Lung (tissue), 11 donors: ENCODE measurements at regions not wholly inside any gene's neighbourhood (a gene's known extent, or its start where the extent isn't known, plus 50 kb on each side); places are given as distances from the start of the nearest gene placed in this dataset.

Experiments used
- ATAC-seq: fragments of 200-7000 bp; cut with Tn5 transposase; one replicate; pipeline ENCODE4 v1.9.1; 2020; ENCODE audit warnings: moderate number of reproducible peaks; ENCODE audit not compliant: insufficient read depth, low FRiP score
- DNase-seq, 3 donors: peaks; one replicate each; pipeline ENCODE4 v3.0.0-alpha.2; 2013 to 2017
- H3K27ac ChIP-seq, 2 donors: one replicate each; pipeline ENCODE4 v1.5.1; 2013; ENCODE audit warnings: mild to moderate bottlenecking in 2 of 2, moderate library complexity in 2 of 2, control low read depth in 1 of 2, inconsistent platforms in 1 of 2, low read depth in 1 of 2, low read length in 1 of 2
- H3K27me3 ChIP-seq, 3 donors: one replicate each; pipeline ENCODE4 v1.5.1; 2013; ENCODE audit warnings: low read length in 2 of 3; ENCODE audit not compliant: control insufficient read depth in 3 of 3, insufficient read depth in 3 of 3
- H3K36me3 ChIP-seq, 4 donors: one replicate each; pipeline ENCODE4 v1.5.1; 2013; ENCODE audit warnings: low read length in 4 of 4, mild to moderate bottlenecking in 1 of 4, moderate library complexity in 1 of 4; ENCODE audit not compliant: control insufficient read depth in 4 of 4, insufficient read depth in 4 of 4
- H3K4me1 ChIP-seq, 5 donors: one replicate each; pipeline ENCODE4 v1.5.1; 2013; ENCODE audit warnings: low read length in 5 of 5, mild to moderate bottlenecking in 2 of 5, moderate library complexity in 1 of 5; ENCODE audit not compliant: control insufficient read depth in 5 of 5, insufficient read depth in 5 of 5
- H3K4me3 ChIP-seq: one replicate; pipeline ENCODE4 v1.5.1; 2013; ENCODE audit warnings: mild to moderate bottlenecking, control low read depth, moderate library complexity
- H3K9ac ChIP-seq, 2 donors: one replicate each; pipeline ENCODE4 v1.5.1; 2013; ENCODE audit warnings: low read length in 2 of 2, control low read depth in 1 of 2; ENCODE audit not compliant: insufficient read depth in 1 of 2
- H3K9me3 ChIP-seq, 4 donors: one replicate each; pipeline ENCODE4 v1.5.1; 2013; ENCODE audit warnings: low read length in 3 of 4, mild to moderate bottlenecking in 1 of 4, moderate library complexity in 1 of 4; ENCODE audit not compliant: control insufficient read depth in 4 of 4, insufficient read depth in 3 of 4
- WGBS, 2 donors: extraction: QIAGEN DNeasy Blood & Tissue Kit; methylation state at CpG; one replicate each; pipeline ENCODE4 v1.1.7; 2013; 5-methylcytosine and 5-hydroxymethylcytosine counted together
- TF ChIP-seq, protein P1 (sequence below): IDR thresholded peaks from 2 replicates; pipeline ENCODE4 v1.5.1; 2012; ENCODE audit warnings: mild to moderate bottlenecking; ENCODE audit errors: control extremely low read depth, extremely low read depth
- donor health status: control.
- donor health status: control.
- donor health status: Bipolar disorder and iron deficiency.
- donor health status: healthy.
- donor health status: DM: yes; HTN: yes; CAD: no.

DNA sequence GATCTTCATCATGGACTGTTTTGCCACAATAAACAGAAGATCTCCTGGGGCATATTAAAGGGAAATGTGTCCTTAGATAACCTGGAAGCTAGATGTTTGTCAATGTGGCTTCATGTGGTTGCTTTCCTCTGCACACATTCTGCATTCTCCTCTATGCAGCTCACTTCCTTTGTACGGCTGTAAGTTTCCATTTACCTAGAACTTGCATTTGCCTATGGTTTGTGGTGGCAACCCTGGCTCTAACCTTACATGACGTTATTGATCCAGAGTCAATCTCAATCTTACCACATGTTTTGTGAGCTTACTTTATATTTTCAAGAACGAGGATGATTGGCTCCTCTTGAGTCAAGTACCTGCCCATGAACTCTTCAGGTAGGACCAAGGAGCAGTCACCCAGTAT, 863.1 kb downstream of the MAFB start:
- TF ChIP-seq, protein P1, sequence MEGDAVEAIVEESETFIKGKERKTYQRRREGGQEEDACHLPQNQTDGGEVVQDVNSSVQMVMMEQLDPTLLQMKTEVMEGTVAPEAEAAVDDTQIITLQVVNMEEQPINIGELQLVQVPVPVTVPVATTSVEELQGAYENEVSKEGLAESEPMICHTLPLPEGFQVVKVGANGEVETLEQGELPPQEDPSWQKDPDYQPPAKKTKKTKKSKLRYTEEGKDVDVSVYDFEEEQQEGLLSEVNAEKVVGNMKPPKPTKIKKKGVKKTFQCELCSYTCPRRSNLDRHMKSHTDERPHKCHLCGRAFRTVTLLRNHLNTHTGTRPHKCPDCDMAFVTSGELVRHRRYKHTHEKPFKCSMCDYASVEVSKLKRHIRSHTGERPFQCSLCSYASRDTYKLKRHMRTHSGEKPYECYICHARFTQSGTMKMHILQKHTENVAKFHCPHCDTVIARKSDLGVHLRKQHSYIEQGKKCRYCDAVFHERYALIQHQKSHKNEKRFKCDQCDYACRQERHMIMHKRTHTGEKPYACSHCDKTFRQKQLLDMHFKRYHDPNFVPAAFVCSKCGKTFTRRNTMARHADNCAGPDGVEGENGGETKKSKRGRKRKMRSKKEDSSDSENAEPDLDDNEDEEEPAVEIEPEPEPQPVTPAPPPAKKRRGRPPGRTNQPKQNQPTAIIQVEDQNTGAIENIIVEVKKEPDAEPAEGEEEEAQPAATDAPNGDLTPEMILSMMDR: no peak
- no peak for ATAC-seq
- Histone ChIP-seq H3K9ac (no peak overlapping the region), H3K9me3 (no peaks in the 10 kb centered on the region), H3K36me3 (no peaks in the 10 kb centered on the region), H3K27ac (no peak overlapping the region), H3K27me3 (no peaks in the 10 kb centered on the region), H3K4me1 (peaks cover 0 to 12% (median 3%) of the 10 kb centered on the region in 5 donors), H3K4me3 (no peak overlapping the region)
- 57 to 69% methylated on average over 3 of the region's 3 CpGs for WGBS, 2 donors
- DNase-seq: no peak

DNA sequence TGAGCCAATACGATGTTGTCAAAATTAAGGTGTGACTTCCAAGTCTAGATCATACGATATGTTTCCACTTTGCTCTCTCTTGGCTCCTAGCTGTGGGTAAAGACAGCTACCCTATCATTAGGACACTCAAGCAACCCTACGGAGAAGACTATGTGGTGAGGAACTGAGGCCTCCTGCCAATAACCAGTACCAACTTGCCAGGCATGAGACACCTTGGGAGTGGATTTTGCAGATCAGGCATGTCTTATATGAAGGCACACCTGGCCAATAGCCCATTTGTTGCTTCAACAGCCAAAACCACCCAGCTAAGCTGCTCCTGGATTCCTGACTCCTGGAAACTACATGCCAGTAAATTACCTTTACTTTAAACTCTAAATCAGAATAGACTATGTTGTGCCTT, 863.4 kb downstream of the DHX35 start:
- DNase-seq (no peak), ATAC-seq (no peak)
- peaks cover 0 to 12% (median 3%) of the 10 kb centered on the region in 5 donors for H3K4me1 ChIP-seq
- no peaks in the 10 kb centered on the region for H3K27me3 ChIP-seq
- no peaks in the 10 kb centered on the region for H3K36me3 ChIP-seq
- H3K9ac ChIP-seq: no peak overlapping the region
- TF ChIP-seq, protein P1: no peak
- no peak overlapping the region for H3K27ac ChIP-seq
- no peak overlapping the region for H3K4me3 ChIP-seq
- WGBS, 2 donors: 90 to 91% methylated on average over 3 of the region's 3 CpGs
- no peaks in the 10 kb centered on the region for H3K9me3 ChIP-seq

DNA sequence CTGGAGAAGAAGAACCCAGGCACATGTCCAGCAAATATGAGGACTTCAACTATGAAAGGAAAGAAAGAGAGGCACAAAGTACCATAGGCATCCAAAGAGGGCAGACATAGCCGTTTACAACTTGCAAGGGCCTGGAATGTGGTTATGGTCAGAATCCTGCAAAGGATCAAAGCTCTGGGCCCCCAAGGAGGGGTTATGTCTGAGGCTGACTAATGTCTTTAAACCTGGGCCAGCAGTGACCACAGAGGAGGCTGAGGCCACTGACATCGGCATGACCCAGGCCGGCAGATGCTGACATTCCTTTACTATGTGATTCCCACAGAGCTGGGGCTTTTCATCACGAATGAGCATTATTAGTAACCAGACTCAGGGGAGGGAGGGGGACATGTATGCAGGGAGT, 861.1 kb downstream of the DHX35 start:
- Histone ChIP-seq H3K4me3 (no peak overlapping the region), H3K27me3 (no peaks in the 10 kb centered on the region), H3K36me3 (no peaks in the 10 kb centered on the region), H3K4me1 (peaks cover 0 to 3% (median 0%) of the 10 kb centered on the region in 5 donors), H3K9ac (no peak overlapping the region), H3K27ac (no peak overlapping the region), H3K9me3 (no peaks in the 10 kb centered on the region)
- TF ChIP-seq, protein P1: no peak
- ATAC-seq: no peak
- DNase-seq: no peak
- 66 to 86% methylated on average over 4 of the region's 4 CpGs for WGBS, 2 donors

DNA sequence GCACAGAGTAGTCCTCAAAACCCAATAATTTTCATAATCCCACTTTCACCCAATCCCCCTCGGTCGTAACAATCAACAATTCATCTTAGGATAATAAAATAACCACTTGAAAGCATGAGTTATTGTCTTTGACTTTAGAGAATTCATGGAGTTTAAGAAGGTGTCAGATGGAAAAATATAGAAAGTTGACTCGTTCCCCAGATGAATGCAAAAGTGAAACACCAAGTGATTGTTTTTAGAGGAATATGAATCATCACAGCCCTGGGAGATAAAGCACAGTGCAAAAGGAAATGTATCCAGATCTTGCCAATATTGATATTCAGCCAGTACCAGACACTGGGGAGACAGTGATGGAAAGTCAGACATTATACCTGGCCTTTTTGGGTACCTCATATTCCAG, 860.5 kb downstream of the DHX35 start:
- Histone ChIP-seq H3K4me3 (no peak overlapping the region), H3K36me3 (no peaks in the 10 kb centered on the region), H3K27ac (no peak overlapping the region), H3K9me3 (peaks cover 0 to 2% (median 0%) of the 10 kb centered on the region in 4 donors), H3K9ac (no peak overlapping the region), H3K27me3 (no peaks in the 10 kb centered on the region), H3K4me1 (peaks cover 0 to 3% (median 0%) of the 10 kb centered on the region in 5 donors)
- 62 to 76% methylated on average over 3 of the region's 3 CpGs for WGBS, 2 donors
- no peak for ATAC-seq
- TF ChIP-seq, protein P1: no peak
- no peak for DNase-seq
